COR-L47 (cell line): ENCODE measurements at regions not wholly inside any gene's neighbourhood (a gene's known extent, or its start where the extent isn't known, plus 50 kb on each side); places are given as distances from the start of the nearest gene placed in this dataset.

Experiments used
- DNase-seq: peaks from one replicate; lab custom pipeline; 2025; lab: John Stamatoyannopoulos, UW

DNA sequence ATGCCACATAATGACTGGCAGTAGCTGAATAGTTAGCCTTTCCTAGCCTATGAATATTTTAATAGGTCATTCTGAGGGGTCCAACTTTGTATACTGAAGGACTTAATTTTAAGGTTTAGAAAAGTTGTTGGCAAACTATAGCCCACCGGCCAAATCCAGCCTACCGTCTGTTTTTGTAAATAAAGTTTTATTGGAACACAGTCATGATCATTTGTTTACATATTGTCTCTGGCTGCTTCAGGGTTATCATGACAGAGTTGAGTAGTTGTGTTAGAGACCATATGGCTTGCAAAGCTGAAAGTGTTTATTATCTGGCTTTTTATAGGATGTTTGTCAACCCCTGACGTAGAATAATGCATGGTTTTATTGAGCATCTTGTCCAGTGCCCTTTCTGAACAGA is 73.4 kb downstream of the NTMT2 start:
- no peak for DNase-seq

DNA sequence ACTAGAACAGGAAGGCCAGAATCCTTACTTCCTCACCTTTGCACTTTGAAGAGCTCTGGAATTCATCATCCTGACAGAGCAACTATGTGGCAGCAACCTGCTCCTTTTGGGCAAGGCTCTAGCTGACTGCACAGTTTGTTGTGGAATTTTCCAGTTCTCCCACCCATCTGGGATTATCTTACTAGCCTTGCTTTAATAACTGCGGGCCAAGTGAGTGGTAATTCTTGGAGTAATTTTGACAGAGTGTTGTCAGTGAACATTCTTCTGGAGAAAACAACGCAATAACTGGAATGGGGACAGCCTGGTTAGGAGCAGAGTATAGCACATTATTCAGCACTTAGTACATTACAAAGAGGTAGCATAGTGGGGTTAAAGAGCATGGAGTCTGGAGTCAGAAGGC is 75.3 kb downstream of the NTMT2 start:
- no peak for DNase-seq

DNA sequence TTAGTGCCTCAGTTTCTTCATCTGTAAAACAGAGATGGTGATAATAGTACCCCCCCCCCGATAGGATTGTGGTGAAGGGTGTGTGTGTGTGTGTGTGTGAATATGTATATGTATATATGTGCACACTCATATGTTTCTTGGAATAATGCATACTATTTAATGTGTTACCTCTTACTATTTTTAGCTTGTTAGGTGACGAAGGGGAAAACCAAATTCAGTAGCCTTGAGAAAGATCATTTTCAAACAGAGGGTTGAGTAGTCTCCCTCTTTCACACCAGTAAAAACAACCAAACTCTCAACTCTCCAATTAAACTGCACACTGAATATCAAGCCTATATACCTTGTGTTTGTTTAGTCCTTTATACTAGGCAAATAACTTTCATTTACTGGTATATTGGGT is 75.7 kb downstream of the NTMT2 start:
- no peak for DNase-seq

DNA sequence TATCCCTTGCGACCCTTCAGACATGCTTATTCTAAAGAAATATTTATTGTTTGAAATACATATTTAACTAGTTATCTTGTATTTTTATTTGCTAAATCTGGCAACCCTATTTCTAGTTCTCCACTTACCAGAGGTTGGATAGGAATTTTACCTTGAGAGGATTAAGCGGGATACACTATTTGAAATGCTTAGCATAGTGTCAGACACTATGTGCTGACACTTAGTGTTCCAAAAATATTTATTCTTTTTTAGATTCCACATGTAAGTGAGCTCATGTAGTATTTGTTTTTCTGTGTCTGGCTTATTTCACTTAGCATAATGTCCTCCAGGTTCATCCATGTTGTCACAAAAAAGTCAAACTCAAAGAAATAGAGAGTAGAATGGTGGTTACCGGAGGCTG is 78.7 kb downstream of the NTMT2 start:
- no peak for DNase-seq

DNA sequence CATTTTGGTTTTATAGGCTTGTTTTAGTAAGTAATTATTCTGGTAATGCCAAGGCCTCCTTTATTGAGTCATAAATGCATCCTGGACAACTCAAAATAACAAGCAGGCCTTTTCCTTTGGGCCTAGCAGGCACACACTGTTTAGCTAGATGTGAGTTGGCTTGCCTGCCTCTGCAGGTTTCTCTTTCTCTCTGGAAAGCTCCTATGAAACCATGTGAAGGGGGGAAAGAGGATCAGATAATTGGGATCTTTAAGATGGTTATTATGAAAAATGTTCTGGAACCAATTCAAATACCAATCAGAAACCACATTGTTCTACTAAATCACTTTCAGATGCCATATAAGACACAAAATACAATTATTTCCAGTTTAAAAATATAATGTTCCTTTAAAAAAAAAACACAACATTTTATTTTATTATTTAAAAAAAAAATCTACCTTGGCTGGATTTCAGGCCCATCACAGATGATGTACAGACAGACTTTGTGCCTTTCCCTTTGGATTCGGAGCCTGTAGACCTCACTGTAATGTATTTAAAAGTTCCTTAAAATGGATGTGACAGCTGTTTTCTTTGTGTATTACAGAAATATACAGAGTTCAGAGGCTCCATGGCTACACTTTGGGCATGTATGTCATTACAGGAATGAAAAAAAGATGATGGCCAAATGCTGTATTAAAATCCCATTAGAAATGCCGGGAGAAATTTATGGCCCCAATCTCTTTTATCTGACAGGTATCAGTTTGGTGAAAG is 80.2 kb downstream of the NTMT2 start:
- no peak for DNase-seq

DNA sequence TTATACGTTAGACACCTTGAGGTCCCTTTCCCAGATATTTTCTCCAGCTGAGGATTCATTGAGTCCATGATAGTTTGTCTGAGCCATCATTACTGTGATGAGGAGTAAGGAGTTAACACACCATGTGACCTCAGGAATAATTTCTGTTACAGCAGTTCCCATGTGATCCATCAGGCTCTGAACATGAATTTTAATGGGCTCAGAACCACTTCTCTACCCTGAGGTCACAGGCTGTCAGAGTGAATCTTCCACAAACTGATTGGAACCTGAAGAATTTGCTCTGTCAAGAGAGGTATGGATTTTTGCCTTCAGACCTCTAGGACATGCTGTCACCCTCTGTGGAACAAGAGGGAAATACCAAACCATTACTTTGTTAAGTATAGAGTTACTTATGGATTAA is 81.0 kb downstream of the NTMT2 start:
- DNase-seq: no peak

DNA sequence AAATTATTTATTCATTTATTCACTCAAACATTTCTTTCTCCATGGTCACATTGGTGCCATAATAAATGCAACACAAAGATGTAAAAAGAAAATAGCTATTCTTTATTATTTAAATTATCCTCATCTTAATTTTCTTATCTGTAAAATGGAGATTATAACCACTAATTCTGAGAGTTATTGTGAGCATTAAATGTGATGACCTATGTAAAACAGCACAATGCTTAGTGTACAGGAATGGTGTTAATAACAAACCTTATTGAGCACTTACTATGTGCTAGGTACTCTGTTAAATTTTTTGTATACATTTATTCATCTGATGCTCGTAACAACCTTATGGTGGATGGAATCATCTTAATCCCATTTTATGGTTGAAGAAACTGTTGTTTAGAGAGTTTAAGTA is 84.6 kb downstream of the NTMT2 start:
- no peak for DNase-seq

DNA sequence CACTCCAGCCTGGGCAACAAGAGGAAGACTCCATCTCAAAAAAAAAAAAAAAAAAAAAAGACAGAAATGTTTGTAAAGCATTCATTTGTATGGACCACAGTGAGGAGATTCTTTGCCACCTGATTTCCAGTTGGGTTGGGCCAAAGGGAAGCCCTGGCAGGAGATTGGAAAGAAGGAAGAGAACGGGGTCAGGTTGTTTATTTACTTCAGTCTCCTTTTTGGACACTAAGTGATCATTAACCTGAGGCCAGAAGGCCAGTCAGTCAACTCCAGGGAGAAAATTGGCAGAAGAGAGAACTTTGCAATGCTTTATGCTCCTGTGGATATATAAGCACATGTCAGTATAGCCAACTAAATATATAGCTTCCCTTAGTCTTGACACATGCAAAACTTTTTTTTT is 85.9 kb downstream of the NTMT2 start:
- no peak for DNase-seq

DNA sequence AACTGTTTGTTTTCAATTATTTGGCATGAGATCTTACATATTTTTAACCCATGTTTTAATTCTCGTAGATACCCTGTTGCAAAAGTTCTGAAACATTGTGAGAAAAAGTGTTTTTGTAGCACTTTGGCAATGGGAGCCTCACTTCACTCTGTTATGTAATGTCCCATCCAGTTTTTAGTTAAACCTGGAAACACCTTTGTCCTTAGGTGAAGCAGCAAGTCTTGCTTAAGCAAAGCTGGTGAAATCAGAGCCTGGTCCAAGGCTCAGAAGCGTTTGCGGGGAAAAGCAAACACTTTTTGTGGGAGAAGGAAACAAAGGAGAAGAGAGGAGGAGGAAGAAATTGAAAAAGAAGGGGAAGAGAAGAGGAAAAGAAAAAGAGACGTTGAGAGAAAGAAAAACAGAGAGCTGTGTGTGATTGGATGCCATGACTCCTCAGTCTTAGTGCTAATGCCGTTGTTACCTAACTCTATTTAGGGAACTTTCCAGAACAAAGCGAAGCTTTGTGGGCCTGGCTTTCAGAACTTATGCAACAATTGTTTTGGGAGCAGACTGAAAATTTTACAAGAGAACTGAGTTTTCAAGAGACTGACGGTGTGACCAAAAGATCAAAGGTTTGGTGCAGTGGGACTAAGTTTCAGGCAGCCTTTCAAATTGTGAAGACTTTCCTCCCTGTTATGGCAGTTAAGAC is 93.1 kb downstream of the NTMT2 start:
- DNase-seq: no peak

DNA sequence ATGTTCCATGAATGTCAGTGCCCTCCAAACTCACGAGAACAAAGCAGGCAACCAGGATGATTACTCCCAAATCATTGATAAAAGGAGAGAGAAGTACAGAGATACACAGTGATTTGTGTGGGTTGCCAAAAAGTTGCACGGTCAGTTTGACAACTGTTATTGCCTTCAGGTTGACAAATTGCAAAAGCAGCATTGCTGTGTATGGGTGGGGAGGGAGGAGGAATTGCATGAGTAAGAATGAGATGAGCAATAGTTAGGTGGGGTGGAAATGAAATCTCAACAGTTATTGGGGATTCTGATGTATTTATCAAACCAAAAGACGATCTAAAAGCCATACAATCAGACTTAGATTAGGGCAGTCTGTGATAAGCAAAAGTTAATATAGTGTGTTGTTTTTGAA is 93.7 kb downstream of the NTMT2 start:
- no peak for DNase-seq

DNA sequence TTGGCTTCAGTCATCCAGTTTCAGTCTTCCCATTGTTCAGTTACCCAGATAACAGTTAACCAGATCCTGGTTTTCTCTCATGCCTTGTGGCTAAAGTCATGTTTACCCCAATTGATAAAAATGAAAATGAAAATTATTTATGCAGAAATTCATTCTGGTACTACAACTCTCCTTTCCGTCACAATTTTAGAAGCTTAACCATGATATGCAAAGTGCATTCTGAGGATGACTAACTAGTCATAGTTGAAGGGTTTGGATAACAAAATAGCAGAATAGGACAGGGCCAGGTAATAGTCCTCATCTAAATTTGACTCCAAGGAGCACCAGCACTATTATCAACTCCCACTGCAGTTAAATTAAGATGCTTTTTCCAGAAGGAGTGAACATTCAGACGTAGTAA is 94.7 kb downstream of the NTMT2 start:
- no peak for DNase-seq

DNA sequence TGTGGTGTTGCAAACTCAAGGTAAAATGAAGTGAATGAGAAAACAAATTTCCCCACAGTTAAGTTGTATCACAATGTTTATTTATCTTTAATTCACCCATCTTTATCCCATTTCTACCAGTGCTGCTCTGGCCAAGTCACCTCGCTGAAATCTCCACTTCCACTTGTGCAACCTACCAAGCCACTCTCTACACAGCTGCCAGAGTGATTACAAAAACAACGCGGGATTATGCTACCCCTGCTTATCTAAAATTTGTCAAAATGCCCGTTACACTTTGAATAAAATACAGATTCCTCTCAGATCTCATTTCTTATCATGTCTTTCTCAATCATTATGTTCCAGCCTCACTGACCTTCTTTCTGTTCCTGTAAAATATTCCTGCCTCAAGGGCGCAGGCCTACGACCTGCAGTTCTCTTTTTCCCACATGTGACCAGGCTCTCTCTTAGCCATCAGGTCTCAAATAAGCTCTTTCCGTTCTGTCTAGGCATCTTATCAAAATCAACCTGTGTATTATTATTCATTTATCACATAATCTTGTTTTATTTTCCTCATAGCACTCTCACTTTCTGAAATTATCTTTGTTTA is 95.6 kb downstream of the NTMT2 start:
- no peak for DNase-seq

DNA sequence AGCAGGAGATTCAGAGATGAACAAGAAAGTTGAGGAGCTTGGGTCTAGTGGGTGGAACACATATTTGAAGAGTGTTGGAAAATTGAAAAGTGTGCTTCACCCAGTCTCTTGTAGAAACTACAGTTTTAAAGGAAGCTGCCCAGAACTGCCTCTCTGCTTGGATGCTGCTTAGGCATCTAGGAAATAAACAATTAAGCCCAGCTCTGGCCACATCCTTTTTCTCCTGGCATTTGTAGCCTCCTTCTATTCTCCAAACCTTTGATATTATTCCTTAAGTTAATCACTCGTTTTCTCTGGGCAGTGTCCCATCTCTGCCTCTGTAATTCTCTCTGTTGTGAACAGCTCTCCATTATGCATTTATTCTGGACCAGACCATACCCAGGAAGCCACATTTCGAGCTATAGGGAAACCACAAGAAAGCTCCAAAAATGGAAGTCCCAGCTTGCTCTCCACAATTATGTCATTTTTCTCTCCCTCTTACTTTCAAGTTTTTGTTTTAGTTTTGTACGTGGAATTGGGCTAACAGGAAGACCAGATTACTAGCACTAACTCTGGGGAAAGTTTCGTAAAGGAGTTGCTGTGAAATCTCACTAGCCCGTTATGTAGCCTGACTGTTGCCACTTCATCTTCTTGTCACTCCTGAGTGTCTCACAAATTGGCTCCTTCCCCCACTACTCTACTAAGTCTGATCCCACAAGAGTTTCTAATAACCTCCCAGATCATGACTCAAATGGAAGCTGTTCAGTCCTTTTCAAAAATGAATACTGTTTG is 102.2 kb downstream of the NTMT2 start:
- no peak for DNase-seq

DNA sequence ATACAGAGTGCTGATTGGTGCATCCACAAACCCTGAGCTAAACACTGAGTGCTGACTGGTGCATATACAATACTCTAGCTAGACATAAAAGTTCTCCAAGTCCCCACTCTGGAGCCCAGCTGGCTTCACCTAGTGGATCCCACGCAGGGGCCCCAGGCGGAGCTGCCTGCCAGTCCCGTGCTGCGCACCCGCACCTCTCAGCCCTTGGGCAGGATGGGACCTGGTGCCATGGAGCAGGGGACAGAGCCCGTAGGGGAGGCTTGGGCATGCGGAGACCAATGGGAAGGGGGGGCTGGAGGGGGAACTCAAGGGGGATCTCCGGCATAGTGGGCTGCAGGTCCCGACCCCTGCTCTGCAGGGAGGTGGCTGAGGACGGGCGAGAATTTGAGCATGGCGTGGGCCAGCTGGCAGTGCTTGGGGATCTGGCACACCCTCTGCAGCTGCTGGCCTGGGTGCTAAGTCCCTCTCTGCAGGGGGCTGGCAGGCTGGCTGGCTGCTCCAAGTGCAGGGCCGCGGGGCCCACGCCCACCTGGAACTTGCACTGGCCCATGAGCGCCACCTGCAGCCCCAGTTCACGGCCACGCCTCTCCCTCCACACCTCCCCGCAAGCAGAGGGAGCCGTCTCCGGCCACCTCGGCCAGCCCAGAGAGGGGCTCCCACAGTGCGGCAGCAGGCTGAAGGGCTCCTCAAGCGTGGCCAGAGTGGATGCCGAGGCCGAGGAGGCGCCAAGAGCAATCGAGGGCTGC is 104.9 kb downstream of the NTMT2 start:
- no peak for DNase-seq

DNA sequence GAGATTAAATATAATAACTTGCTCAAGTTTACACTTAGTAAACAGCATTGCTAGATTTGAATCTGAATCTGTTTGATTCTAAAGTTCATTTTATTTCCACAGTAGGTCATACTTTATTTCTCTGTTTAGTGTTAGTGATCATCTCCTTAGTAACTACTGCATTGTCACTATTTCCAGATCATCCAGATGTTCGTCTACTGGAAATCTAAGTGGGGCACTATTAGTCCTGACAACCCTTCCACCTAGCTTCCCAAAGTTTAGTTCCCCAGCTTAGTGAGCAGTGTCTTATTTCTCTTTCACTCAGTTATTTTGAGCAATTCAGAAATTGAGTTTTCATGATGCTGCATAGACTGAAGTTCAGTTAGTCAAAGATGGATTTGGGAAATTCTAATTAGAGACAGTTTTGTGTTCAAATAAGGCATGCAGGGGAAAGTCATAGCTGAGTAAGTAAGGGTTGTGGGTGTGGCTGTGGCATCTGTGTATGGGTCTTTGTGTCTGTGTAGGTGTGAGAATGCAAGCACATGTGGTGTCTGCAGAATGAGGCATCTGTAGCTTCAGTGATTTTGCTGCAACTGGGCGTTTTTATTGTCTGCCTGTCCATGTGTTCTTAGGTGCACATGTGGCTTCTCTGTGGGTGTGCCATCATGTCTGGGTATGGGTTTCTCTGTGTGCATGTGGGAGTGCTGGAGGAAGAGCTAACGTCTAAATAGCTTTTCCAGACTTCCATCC is 107.3 kb downstream of the NTMT2 start:
- no peak for DNase-seq

DNA sequence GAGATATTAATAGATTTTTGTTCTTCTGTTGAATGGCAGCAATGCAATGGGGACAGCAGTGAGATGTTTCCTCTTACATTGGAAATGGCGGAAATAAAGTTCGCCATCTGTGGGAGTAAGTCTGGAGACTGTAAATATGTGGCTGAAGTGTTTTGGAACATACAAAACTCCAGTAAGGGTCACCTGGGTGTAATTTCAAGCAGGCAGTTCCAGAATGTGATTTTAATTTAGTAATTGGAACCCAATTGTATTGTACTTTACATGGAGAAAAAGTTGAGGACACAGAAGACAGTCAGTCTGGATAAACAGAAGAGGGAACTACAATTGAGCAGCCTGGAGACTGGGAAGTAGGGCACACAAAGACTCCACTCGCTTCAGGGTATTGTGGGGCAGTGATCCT is 108.6 kb downstream of the NTMT2 start:
- no peak for DNase-seq

DNA sequence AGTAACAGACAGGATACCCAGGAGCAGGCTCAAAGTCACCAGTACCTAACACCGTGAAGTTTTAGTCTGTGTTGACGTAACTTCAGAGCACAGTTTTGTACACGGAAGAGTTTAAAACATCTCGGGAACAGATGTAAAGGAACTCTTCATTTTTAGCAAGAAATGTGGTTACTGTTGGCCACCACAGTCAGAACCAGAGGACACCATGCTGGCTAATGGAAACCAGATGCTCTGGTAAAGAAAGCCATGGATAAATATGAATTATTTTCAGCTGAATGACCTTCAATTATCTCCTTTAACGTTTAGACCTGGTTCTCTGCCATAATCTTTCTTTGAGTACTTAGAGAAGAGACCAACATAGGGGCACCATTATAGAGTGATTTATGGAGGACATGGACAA is 115.9 kb downstream of the NTMT2 start:
- no peak for DNase-seq

DNA sequence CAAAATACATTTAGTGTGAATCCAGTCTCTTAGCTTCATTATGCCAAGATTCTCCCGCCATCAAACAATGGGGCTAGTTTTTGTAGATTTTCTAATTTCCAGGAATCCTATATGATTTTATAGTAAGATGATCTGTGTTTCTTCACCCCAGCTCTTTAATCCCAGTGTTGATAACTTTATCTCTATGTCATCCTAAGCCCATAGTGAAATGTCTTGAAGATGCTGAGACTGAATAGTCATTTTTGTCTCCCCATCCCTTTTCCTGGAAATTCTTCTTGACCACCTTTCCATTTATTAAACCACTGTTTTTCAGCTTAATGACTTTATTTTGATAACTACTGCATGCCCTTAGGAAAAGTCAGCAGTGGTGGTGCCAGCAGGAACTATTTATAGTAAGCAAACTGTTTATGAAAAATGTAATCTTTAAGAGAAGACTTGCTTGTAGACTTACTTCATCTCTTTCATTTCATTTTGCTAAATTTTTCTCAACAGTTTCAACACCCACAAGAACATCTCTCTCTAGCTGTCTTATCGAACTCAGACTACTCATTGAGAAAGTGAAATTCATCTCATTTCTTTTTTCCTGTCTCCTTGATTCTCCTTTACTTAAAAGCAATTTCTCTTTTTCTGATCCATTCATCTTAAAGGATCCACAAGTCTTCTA is 116.6 kb downstream of the NTMT2 start:
- DNase-seq: no peak

DNA sequence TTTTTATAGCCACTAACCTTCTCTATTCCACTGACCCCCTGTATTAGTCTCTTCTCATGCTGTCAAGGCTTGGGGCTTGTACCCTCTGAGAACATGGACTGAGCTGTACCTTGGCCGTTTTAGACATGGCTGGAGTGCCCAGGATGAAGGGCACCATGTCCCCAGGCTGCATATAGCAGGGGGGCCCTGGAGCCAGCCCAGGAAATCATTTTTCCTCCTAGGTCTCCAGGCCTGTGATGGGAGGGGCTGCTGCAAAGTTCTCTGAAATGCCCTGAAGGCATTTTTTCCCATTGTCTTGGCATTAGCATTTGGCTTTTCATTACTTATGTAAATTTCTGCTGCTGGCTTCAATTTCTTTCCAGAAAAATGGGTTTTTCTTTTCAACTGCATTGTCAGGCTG is 119.5 kb downstream of the NTMT2 start:
- DNase-seq: no peak

DNA sequence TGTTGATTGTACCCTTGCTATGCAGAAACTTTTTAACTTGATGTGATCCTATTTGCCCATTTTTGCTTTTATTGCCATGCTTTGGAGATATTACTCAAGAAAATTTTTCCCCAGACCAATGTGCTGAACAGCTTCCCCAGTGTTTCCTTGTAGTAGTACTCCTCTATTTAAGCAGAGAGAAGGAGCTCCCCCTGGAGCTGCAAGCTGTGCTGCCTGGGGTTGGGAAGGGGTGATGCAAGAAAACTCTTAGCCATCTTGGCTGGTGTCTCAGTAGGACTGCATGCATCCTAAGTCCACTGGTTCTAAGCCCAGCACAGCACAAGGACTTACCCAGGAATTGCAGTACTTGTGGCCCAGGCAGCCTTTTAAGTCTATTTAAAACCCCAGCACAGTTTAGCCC is 121.6 kb downstream of the NTMT2 start:
- DNase-seq: peak; percentile 2
